PC-9 (cell line): ENCODE measurements at regions not wholly inside any gene's neighbourhood (a gene's known extent, or its start where the extent isn't known, plus 50 kb on each side); places are given as distances from the start of the nearest gene placed in this dataset.

Experiments
- BruUV-seq: library from RNA; stranded (reverse); fragments of 400-500 nt; replicated peaks from 2 replicates; lab custom pipeline; 2021; lab: Mats Ljungman, UMichigan
- CTCF ChIA-PET: fragments of 300-600 bp; sonication (Branson Sonifier 250); formaldehyde crosslinking; loops from one replicate; lab custom pipeline; 2022; ENCODE audit warnings: antibody characterized with exemption; lab: Charles Lee
- POLR2A ChIA-PET: fragments of 300-600 bp; sonication (Branson Sonifier 250); formaldehyde crosslinking; loops from one replicate; lab custom pipeline; 2022; ENCODE audit warnings: antibody characterized with exemption; ENCODE audit not compliant: unreplicated experiment; lab: Charles Lee
- DNase-seq, 2 experiments: peaks; one replicate each; pipeline versions ENCODE4 v3.0.0 to v3.0.0-alpha.2; 2015 to 2022; ENCODE audit warnings: mixed read lengths in 1 of 2
- H2AFZ ChIP-seq: fragments of 200-600 bp; sonication (generic); 2 replicates; pipeline ENCODE4 v1.8.1; 2017; ENCODE audit warnings: antibody characterized with exemption
- H3F3A ChIP-seq: fragments of 200-600 bp; sonication (generic); 2 replicates; pipeline ENCODE4 v1.8.1; 2017; ENCODE audit warnings: antibody characterized with exemption, mild to moderate bottlenecking, low read depth; ENCODE audit not compliant: insufficient read depth
- H3K27ac ChIP-seq: fragments of 200-600 bp; sonication (generic); 2 replicates; pipeline ENCODE4 v1.6.1; 2016; ENCODE audit warnings: mixed run types
- H3K27me3 ChIP-seq: fragments of 200-600 bp; sonication (generic); 2 replicates; pipeline ENCODE4 v1.6.1; 2016; ENCODE audit warnings: low read depth, mixed run types; ENCODE audit not compliant: insufficient read depth
- H3K36me3 ChIP-seq: fragments of 200-600 bp; sonication (generic); 2 replicates; pipeline ENCODE4 v1.6.1; 2016; ENCODE audit warnings: low read depth, mixed run types
- H3K4me1 ChIP-seq: fragments of 200-600 bp; sonication (generic); replicated peaks from 2 replicates; pipeline ENCODE4 v1.6.1; 2016; ENCODE audit warnings: mixed run types; ENCODE audit not compliant: insufficient read depth
- H3K4me2 ChIP-seq: fragments of 200-600 bp; sonication (generic); 2 replicates; pipeline ENCODE4 v1.6.1; 2017; ENCODE audit warnings: mixed run types
- H3K4me3 ChIP-seq: fragments of 200-600 bp; sonication (generic); 2 replicates; pipeline ENCODE4 v1.6.1; 2016; ENCODE audit warnings: mixed run types
- H3K79me2 ChIP-seq: fragments of 200-600 bp; sonication (generic); 2 replicates; pipeline ENCODE4 v1.6.1; 2017; ENCODE audit warnings: low read depth, mixed run types
- H3K9me2 ChIP-seq: fragments of 200-600 bp; sonication (generic); 2 replicates; pipeline ENCODE4 v1.8.1; 2017; ENCODE audit warnings: mild to moderate bottlenecking; ENCODE audit not compliant: insufficient read depth
- H3K9me3 ChIP-seq: fragments of 200-600 bp; sonication (generic); 2 replicates; pipeline ENCODE4 v1.8.1; 2016; ENCODE audit warnings: low read depth; ENCODE audit not compliant: insufficient read depth
- H4K20me1 ChIP-seq: fragments of 200-600 bp; sonication (generic); 2 replicates; pipeline ENCODE4 v1.8.1; 2017; ENCODE audit not compliant: insufficient read depth
- CTCF ChIP-seq: fragments of 200-600 bp; sonication (generic); conservative IDR thresholded peaks from 2 replicates; pipeline ENCODE4 v1.6.1; 2017; ENCODE audit warnings: mixed run types, antibody characterized with exemption, mild to moderate bottlenecking, moderate library complexity
- EZH2 ChIP-seq: fragments of 200-600 bp; sonication (generic); IDR thresholded peaks from 2 replicates; pipeline ENCODE4 v1.8.0; 2017; ENCODE audit warnings: antibody characterized with exemption, low read depth
- intact Hi-C: fragments of 100-400 bp; cut with micrococcal nuclease; formaldehyde crosslinking; loops from one replicate; pipeline ENCODE4 v1.10.0; 2022; ENCODE audit not compliant: unreplicated experiment

- DNase-seq = no peak
- no peaks in the 10 kb centered on the region for H3K4me1 ChIP-seq
- CTCF ChIA-PET = no interaction called here
- H3K4me2 ChIP-seq = no peak overlapping the region
- TF ChIP-seq CTCF = no peak
- no peak for TF ChIP-seq EZH2
- no peak overlapping the region for H3K4me3 ChIP-seq
- H4K20me1 ChIP-seq = no peaks in the 10 kb centered on the region
- no peaks in the 10 kb centered on the region for H3K36me3 ChIP-seq
- BruUV-seq = no TSS peak
- no peaks in the 10 kb centered on the region for H3K9me3 ChIP-seq
- POLR2A ChIA-PET = no interaction called here
- H2AFZ ChIP-seq = no peak overlapping the region
- no peaks in the 10 kb centered on the region for H3K79me2 ChIP-seq
- H3F3A ChIP-seq = no peaks in the 10 kb centered on the region
- H3K27ac ChIP-seq = no peak overlapping the region
- H3K9me2 ChIP-seq = 0 out of 2 replicates have a peak, but pooled peaks cover 1% of the 10 kb centered on the region
- intact Hi-C loops = no loop called here
- no peaks in the 10 kb centered on the region for H3K27me3 ChIP-seq
These were observed 1289.6 kb downstream of the NSUN3 start for GRCh38 chr3:95352471-95352870.

GRCh38 chr3:95354489-95354888 lies 1291.6 kb downstream of the NSUN3 start:
- CTCF ChIA-PET = no interaction called here
- DNase-seq = no peak
- no peaks in the 10 kb centered on the region for H3K79me2 ChIP-seq
- no peaks in the 10 kb centered on the region for H4K20me1 ChIP-seq
- H3K4me2 ChIP-seq = no peak overlapping the region
- no peaks in the 10 kb centered on the region for H3K9me3 ChIP-seq
- H3K4me1 ChIP-seq = no peaks in the 10 kb centered on the region
- no peaks in the 10 kb centered on the region for H3F3A ChIP-seq
- POLR2A ChIA-PET = no interaction called here
- TF ChIP-seq EZH2 = no peak
- no peaks in the 10 kb centered on the region for H3K36me3 ChIP-seq
- no peaks in the 10 kb centered on the region for H3K27me3 ChIP-seq
- no TSS peak for BruUV-seq
- intact Hi-C loops = no loop called here
- no peak overlapping the region for H3K4me3 ChIP-seq
- no peak overlapping the region for H3K27ac ChIP-seq
- H2AFZ ChIP-seq = no peak overlapping the region
- H3K9me2 ChIP-seq = no peaks in the 10 kb centered on the region

- Histone ChIP-seq H3K27ac (no peak overlapping the region), H4K20me1 (0 out of 2 replicates have a peak, but pooled peaks cover 4% of the 10 kb centered on the region), H3F3A (no peaks in the 10 kb centered on the region), H3K4me1 (no peaks in the 10 kb centered on the region), H3K9me2 (no peaks in the 10 kb centered on the region), H2AFZ (no peak overlapping the region), H3K36me3 (no peaks in the 10 kb centered on the region), H3K79me2 (no peaks in the 10 kb centered on the region), H3K4me3 (no peak overlapping the region), H3K27me3 (no peaks in the 10 kb centered on the region), H3K9me3 (no peaks in the 10 kb centered on the region), H3K4me2 (no peak overlapping the region)
- intact Hi-C loops = no loop called here
- no TSS peak for BruUV-seq
- ChIA-PET CTCF (no interaction called here), POLR2A (no interaction called here)
- no peak for DNase-seq
- TF ChIP-seq EZH2 = no peak
- TF ChIP-seq CTCF = no peak
These were observed 1294.1 kb downstream of the NSUN3 start for GRCh38 chr3:95356764-95357501.
